Mesothelial cell of epicardium (in vitro differentiated cells): ENCODE measurements at regions not wholly inside any gene's neighbourhood (a gene's known extent, or its start where the extent isn't known, plus 50 kb on each side); places are given as distances from the start of the nearest gene placed in this dataset.

Experiments used
- DNase-seq, 2 experiments: peaks; one replicate each; pipeline ENCODE4 v3.0.0; 2021; ENCODE audit warnings: low spot score in 2 of 2; ENCODE audit not compliant: unreplicated experiment in 2 of 2
- H3K27ac Mint-ChIP-seq: 2 replicates; pipeline ENCODE4 v1.8.0; 2021; ENCODE audit warnings: mixed read lengths
- H3K27me3 Mint-ChIP-seq: 2 replicates; pipeline ENCODE4 v1.8.0; 2021; ENCODE audit warnings: low read depth, mixed read lengths
- H3K36me3 Mint-ChIP-seq: 2 replicates; pipeline ENCODE4 v1.8.0; 2021; ENCODE audit warnings: mixed read lengths
- H3K4me1 Mint-ChIP-seq: 2 replicates; pipeline ENCODE4 v1.8.0; 2021; ENCODE audit warnings: mixed read lengths
- H3K4me3 Mint-ChIP-seq: 2 replicates; pipeline ENCODE4 v1.8.0; 2021; ENCODE audit warnings: mild to moderate bottlenecking, moderate library complexity, mixed read lengths
- H3K9me3 Mint-ChIP-seq: 2 replicates; pipeline ENCODE4 v1.8.0; 2021; ENCODE audit warnings: mixed read lengths
- CTCF ChIP-seq: fragments of 200-600 bp; sonication (generic); IDR thresholded peaks from one replicate; pipeline ENCODE4 v1.5.0; 2021; ENCODE audit warnings: antibody characterized with exemption; ENCODE audit not compliant: unreplicated experiment

- Mint-ChIP-seq H3K4me1 (peaks cover 5% of the 10 kb centered on the region), H3K27me3 (no peaks in the 10 kb centered on the region), H3K27ac (no peak overlapping the region), H3K9me3 (no peaks in the 10 kb centered on the region), H3K4me3 (no peak overlapping the region), H3K36me3 (no peaks in the 10 kb centered on the region)
- TF ChIP-seq CTCF, result no peak
- no peak for DNase-seq
Measured at GRCh38 chr20:24353135-24353690, 116.2 kb upstream of the SYNDIG1 start.

- no peak for TF ChIP-seq CTCF
- Mint-ChIP-seq H3K36me3 (no peaks in the 10 kb centered on the region), H3K9me3 (no peaks in the 10 kb centered on the region), H3K27ac (no peak overlapping the region), H3K4me3 (no peak overlapping the region), H3K4me1 (peaks cover 5% of the 10 kb centered on the region), H3K27me3 (peaks cover 2% of the 10 kb centered on the region)
- DNase-seq, result no peak
Measured at GRCh38 chr20:24350923-24351368, 118.5 kb upstream of the SYNDIG1 start.

- Mint-ChIP-seq H3K9me3 (no peaks in the 10 kb centered on the region), H3K4me1 (no peaks in the 10 kb centered on the region), H3K27me3 (peaks cover 8% of the 10 kb centered on the region), H3K36me3 (no peaks in the 10 kb centered on the region), H3K27ac (no peak overlapping the region), H3K4me3 (no peak overlapping the region)
- DNase-seq, result no peak
- TF ChIP-seq CTCF, result no peak
Measured at GRCh38 chr20:24341781-24342180, 127.6 kb upstream of the SYNDIG1 start.

GRCh38 chr20:24340933-24341332 lies 128.5 kb upstream of the SYNDIG1 start:
- DNase-seq, result no peak
- H3K4me3 Mint-ChIP-seq, result no peak overlapping the region
- no peak overlapping the region for H3K27ac Mint-ChIP-seq
- no peaks in the 10 kb centered on the region for H3K36me3 Mint-ChIP-seq
- no peaks in the 10 kb centered on the region for H3K9me3 Mint-ChIP-seq
- H3K4me1 Mint-ChIP-seq, result no peaks in the 10 kb centered on the region
- peaks cover 6% of the 10 kb centered on the region for H3K27me3 Mint-ChIP-seq
- TF ChIP-seq CTCF, result no peak

GRCh38 chr20:24339210-24339641 lies 130.2 kb upstream of the SYNDIG1 start:
- H3K27ac Mint-ChIP-seq, result no peak overlapping the region
- no peak for TF ChIP-seq CTCF
- no peaks in the 10 kb centered on the region for H3K36me3 Mint-ChIP-seq
- no peak overlapping the region for H3K4me3 Mint-ChIP-seq
- peaks cover 3% of the 10 kb centered on the region for H3K27me3 Mint-ChIP-seq
- DNase-seq, result no peak
- H3K4me1 Mint-ChIP-seq, result no peaks in the 10 kb centered on the region
- H3K9me3 Mint-ChIP-seq, result no peaks in the 10 kb centered on the region

GRCh38 chr20:24337551-24337950 lies 131.9 kb upstream of the SYNDIG1 start:
- Mint-ChIP-seq H3K27me3 (peaks cover 13% of the 10 kb centered on the region), H3K4me1 (no peaks in the 10 kb centered on the region), H3K27ac (no peak overlapping the region), H3K4me3 (no peak overlapping the region), H3K9me3 (no peaks in the 10 kb centered on the region), H3K36me3 (no peaks in the 10 kb centered on the region)
- no peak for TF ChIP-seq CTCF
- no peak for DNase-seq
